NCI-H345 treated with DMSO at 0.1 percent for 48 hours (cell line): ENCODE measurements at regions not wholly inside any gene's neighbourhood (a gene's known extent, or its start where the extent isn't known, plus 50 kb on each side); places are given as distances from the start of the nearest gene placed in this dataset.

Experiments
- DNase-seq: peaks from one replicate; lab custom pipeline; 2025; ENCODE audit not compliant: unreplicated experiment; lab: John Stamatoyannopoulos, UW

DNA sequence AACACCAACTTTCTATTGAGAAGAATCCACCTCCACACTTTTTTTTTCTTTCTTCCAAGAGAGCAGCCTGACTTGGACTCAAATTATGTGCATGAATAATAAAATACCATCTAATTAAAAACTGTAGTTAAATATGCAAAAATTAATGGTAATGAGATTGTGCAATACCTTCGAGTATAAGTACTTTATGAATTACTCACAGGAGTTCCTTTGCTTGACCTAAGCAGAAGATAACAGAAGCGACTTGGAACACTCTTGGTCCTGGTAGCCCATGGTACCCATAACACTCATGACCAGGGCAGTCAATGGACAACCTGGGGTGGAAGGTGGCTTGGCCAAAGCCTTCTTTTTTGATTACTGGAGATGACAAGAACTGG is 203.5 kb upstream of the IRX3 start:
- DNase-seq = no peak

DNA sequence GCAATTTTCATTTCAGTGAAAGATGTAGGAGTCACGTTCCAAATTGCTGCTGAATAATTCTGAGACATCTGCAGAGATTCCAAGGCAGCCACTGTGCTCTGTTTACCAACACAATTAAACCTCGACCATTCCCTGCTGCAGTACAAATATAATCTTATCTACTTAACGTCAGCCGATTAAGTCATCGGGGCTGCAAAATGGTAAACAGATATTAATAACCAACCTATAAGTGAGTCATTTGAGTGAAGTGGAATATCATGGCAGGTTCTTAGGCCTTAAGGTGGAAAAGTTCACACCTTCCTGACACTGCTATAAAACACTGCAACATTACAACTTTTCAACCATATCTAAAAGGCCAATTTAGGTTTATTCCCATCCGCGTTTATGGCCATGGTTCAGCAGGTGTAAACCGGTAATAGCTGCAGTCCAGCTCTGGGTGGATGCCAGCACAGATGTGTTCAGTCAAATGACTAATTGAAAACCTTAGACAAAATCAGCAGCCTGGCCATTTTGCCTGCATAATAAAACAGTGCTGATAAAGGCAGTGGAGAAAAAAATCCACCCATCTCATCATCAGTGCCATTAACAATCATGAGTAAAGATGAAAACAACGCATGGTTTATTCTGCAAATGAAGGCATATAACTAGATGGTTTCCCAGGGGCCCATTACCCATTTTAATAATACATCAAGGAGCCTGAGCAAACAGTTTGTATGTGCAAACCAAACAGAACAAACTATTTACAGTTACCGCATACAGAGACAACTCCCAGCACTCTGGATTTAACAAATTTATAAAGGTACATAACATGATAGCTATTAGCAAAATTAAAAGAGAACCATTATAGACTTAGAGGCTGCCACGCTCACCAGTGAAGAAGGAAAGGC is 202.9 kb upstream of the IRX3 start:
- no peak for DNase-seq

DNA sequence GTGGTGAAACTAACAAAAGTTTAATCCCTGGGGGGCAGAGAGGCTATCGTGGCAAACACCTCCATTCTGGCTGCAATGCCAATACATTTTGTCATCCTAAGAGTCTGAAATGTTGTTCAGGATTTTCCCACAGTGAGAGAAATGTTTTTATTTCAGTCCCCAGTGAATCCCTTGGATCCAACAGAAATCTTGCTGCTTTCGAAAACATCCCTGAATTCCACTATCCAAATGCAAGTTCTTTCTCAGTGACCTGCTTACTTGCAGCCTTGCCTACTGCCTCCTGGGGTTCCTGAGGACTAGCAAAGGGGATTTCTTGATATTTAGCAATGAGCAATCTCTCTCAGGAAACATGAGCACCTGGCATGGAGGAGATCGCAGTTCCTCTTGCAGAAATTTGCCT is 202.1 kb upstream of the IRX3 start:
- no peak for DNase-seq

- no peak for DNase-seq
Observed at GRCh38 chr16:54487933-54488332, 201.3 kb upstream of the IRX3 start.

DNA sequence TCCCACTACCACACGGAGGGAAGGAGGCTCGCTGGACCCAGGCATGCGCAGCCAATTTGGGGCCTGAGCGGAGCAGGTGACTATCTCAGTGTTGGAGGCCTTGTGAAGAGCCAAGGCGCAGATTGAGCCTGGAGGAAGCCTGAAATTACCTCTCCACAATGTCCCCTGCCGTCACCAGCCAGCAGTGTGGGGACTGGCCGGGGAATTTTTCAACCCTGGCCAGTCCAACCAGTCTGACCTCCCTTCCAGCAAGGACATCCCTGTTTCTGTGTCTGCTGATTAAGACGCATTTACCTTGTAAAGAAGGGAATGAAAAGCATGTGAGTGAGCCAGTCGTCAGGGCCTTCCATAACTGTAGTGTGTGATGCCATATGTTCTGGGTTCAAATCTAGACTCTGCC is 198.1 kb upstream of the IRX3 start:
- DNase-seq = no peak

DNA sequence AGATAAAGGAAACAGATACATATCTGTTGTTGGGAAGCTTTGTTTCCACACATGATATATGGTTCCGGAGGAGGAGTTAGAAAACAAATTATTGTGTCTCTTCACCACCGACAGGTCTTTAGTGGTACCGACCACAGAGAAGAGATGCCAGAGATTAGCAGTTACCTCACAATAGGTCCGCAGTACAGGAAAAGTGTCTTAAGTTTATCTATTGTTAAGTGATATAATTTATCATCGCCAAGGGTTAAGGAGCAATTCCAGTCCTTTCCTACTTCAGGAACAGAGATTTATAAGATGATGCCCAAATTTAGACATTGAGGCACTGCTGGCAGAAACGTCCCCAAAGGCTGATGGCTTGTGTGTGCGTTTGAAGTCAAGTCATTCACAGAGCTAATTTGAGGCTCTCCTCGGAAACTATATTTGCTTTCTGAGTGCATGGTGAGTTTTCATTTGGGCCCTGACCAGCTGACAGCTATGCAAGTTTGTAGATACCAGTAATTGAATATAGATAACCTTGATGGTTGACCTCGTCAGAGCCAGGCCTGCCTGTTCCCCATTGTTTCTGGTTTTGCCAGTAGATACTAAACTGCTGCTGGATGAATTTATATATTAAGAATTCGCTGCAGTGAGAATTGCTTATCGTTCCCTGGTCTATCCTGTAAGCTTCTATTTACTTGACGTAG is 196.4 kb upstream of the IRX3 start:
- no peak for DNase-seq

GRCh38 chr16:54480429-54480828 is 193.8 kb upstream of the IRX3 start:
- no peak for DNase-seq

- no peak for DNase-seq
Observed at GRCh38 chr16:54479546-54479945, 193.0 kb upstream of the IRX3 start.

- no peak for DNase-seq
Observed at GRCh38 chr16:54477714-54478113, 191.1 kb upstream of the IRX3 start.

GRCh38 chr16:54475019-54475601 is 188.5 kb upstream of the IRX3 start:
- DNase-seq = no peak

DNA sequence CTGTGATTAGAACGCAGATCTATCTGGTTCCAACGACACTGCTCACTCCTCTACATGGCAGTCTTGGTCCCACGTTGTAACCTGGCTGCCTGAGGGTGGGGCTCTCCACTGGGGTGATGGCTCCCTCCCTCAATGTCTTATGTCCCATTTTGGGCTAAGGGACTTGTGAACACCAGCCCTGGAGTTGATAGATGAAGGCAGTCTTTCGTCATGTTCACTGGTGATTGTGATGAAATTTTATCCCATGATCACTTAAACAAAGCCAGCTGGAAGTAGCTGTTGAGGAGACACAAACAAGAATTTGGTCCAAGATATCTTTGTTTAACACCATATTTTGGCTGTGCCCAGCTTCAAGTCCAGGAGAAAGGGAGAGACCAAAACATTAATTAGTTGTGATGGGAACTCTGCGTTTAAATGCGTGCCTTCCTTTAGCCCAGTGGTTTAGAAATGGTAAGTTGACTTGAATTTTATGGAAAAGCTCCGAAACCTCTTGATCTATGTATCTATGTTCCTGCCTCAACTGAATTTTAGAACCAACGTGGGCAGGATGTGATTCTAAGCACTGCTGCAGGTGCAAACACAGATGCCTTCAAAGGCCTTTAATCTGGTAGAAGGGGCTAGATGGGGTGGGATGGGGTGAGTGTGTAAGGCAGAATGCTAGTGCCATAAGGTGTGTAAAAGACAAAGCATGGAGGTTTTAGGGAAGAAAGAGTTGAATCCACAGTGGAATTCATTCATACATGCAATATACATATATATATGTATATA is 186.8 kb upstream of the IRX3 start:
- DNase-seq = no peak

DNA sequence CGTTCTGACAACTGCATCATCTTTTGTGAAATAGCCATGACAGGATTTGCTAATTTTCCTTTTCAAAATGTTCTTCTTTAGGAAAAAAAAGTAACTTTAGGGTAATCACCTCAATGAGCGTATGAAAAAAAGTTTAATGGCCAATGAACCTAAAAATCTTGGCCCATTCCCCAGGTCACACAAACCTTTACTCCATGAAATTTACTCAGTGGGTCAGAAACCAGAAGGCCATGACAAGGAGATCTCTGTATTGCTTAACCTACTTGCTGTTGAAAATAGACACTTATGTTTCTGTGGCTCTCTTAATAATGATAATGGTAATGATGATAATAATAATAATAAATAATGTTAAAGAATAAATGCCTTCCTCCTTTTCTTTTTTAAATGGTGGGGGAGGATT is 180.8 kb upstream of the IRX3 start:
- DNase-seq = no peak

GRCh38 chr16:54466233-54466632 is 179.6 kb upstream of the IRX3 start:
- peak; percentile 27 for DNase-seq

DNA sequence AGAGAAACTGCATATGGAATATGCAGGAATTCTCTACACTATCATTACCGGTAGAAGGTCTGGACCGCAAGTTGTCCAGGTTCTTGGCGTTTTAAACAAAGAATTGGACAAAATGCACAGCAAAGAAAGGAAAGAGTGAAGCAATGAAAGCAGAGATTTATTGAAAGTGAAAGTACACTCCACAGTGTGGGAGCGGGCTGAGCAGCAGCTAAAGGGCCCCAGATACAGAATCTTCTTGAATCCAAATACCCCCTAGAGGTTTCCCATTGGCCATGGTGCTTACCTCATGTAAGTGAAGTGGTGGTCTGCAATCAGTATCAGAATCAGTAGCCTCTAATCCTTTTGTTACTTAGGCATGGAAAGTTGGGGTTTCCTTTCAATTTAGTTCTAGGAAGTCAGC is 178.5 kb upstream of the IRX3 start:
- no peak for DNase-seq

DNA sequence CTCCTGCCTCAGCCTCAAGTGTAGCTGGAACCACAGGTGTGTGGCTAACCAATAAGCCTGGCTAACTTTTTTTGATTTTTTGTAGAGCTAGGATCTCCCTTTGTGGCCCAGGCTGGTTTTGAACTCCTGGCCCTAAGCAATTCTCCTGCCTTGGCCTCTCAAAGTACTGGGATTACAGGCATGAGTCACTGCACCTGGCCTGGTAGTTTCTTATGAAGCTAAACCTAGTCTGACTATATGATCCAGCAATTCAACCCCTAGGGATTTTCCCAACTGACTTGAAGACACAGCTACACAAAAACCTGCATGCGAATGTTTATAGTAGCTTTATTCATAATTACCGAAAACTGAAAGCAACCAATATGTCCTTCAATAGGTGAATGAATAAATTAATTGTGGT is 176.2 kb upstream of the IRX3 start:
- no peak for DNase-seq

- DNase-seq = no peak
Observed at GRCh38 chr16:54462151-54462651, 175.6 kb upstream of the IRX3 start.

- DNase-seq = no peak
Observed at GRCh38 chr16:54460263-54460860, 173.8 kb upstream of the IRX3 start.

GRCh38 chr16:54459509-54460262 is 173.1 kb upstream of the IRX3 start:
- no peak for DNase-seq

GRCh38 chr16:54458923-54459322 is 172.3 kb upstream of the IRX3 start:
- DNase-seq = no peak

DNA sequence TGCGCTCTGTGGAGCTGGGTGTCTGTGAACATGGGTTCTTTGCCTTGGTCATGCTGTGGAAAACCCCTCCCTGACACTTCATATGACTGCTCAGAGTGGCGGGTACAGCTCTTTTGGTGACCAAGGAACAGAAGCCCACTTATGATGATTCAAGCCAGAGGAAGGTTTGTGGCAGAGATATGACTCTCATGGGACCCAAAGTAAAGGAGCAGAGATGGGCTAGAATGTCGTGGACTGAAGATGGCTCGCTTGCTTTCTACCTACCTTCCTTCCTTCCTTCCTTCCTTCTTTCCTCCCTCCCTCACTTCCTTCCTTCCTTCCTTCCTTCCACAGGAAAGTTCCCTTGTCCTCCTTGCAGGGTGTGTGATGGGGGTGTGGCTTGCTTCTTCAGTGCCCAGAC is 169.7 kb upstream of the IRX3 start:
- no peak for DNase-seq
